GM12878 (cell line): ENCODE measurements at regions not wholly inside any gene's neighbourhood (a gene's known extent, or its start where the extent isn't known, plus 50 kb on each side); places are given as distances from the start of the nearest gene placed in this dataset.

ENCODE experiments used
- ATAC-seq: fragments of 200-7000 bp; cut with Tn5 transposase; 3 replicates; pipeline ENCODE4 v1.9.1; 2020; ENCODE audit warnings: mild to moderate bottlenecking, moderate library complexity
- BruUV-seq: library from RNA; stranded (reverse); fragments of 400-500 nt; replicated peaks from 2 replicates; lab custom pipeline; 2021; lab: Mats Ljungman, UMichigan
- CTCF ChIA-PET: fragments of 300-600 bp; sonication (Branson Sonifier 250); formaldehyde crosslinking; extraction: SDS; loops from one replicate; lab custom pipeline; 2021; ENCODE audit warnings: inconsistent platforms; lab: Yijun Ruan, JAX
- POLR2A ChIA-PET: fragments of 350-600 bp; formaldehyde crosslinking; extraction: SDS; loops from one replicate; lab custom pipeline; 2021; ENCODE audit warnings: inconsistent platforms; lab: Charles Lee
- RAD21 ChIA-PET: fragments of 300-600 bp; sonication (Branson Sonifier 250); formaldehyde crosslinking; loops from one replicate; lab custom pipeline; 2023; ENCODE audit warnings: antibody characterized with exemption; ENCODE audit not compliant: unreplicated experiment; lab: Charles Lee
- SMC1A ChIA-PET: fragments of 300-600 bp; sonication (Branson Sonifier 250); formaldehyde crosslinking; loops from one replicate; lab custom pipeline; 2023; ENCODE audit not compliant: unreplicated experiment, uncharacterized antibody; lab: Charles Lee
- DNase-seq: peaks from one replicate; pipeline ENCODE4 v3.0.0-alpha.2; 2011; ENCODE audit warnings: low read depth, low spot score
- FAIRE-seq: peaks from 3 replicates; lab custom pipeline; 2011; peaks lifted over from hg19 to GRCh38; lab: Jason Lieb, UNC
- H2AFZ ChIP-seq: 2 replicates; pipeline ENCODE4 v1.6.0; 2011; ENCODE audit warnings: low read depth, low read length, control low read depth; ENCODE audit not compliant: control insufficient read depth
- H3K27ac ChIP-seq: 2 replicates; pipeline ENCODE4 v1.5.1; 2011; ENCODE audit warnings: control low read depth; ENCODE audit not compliant: control insufficient read depth, insufficient read depth
- H3K27me3 ChIP-seq, 2 experiments: replicated peaks in 1 of 2; 2 replicates each; pipeline versions ENCODE4 v1.6.0 to v1.6.1; 2011; ENCODE audit warnings: low read length in 1 of 2; ENCODE audit not compliant: control insufficient read depth in 2 of 2, insufficient read depth in 2 of 2
- H3K36me3 ChIP-seq, 2 experiments: 2 replicates each; pipeline ENCODE4 v1.5.1; 2011; ENCODE audit warnings: low read length in 1 of 2; ENCODE audit not compliant: control insufficient read depth in 2 of 2, insufficient read depth in 2 of 2
- H3K4me1 ChIP-seq: 2 replicates; pipeline ENCODE4 v1.6.1; 2011; ENCODE audit warnings: mild to moderate bottlenecking, low read length, moderate library complexity, mixed read lengths; ENCODE audit not compliant: control insufficient read depth, insufficient read depth
- H3K4me2 ChIP-seq: 2 replicates; pipeline ENCODE4 v1.6.0; 2011; ENCODE audit warnings: control low read depth; ENCODE audit not compliant: control insufficient read depth, insufficient read depth
- H3K4me3 ChIP-seq: fragments of 200-600 bp; sonication (generic); 2 replicates; pipeline ENCODE4 v1.5.1; 2016
- H3K79me2 ChIP-seq: 2 replicates; pipeline ENCODE4 v1.6.0; 2011; ENCODE audit warnings: low read length; ENCODE audit not compliant: control insufficient read depth, insufficient read depth
- H3K9ac ChIP-seq: 2 replicates; pipeline ENCODE4 v1.8.0; 2011; ENCODE audit warnings: low read length, control low read depth, mixed read lengths; ENCODE audit not compliant: control insufficient read depth, insufficient read depth
- H3K9me3 ChIP-seq: replicated peaks from 3 replicates; pipeline ENCODE4 v1.5.1; 2011; ENCODE audit warnings: mild to moderate bottlenecking, low read length; ENCODE audit not compliant: control insufficient read depth, insufficient read depth
- H4K20me1 ChIP-seq: 2 replicates; pipeline ENCODE4 v1.6.0; 2011; ENCODE audit not compliant: control insufficient read depth, insufficient read depth
- BCL3 ChIP-seq: IDR thresholded peaks from 2 replicates; pipeline ENCODE4 v1.6.1; 2011; ENCODE audit warnings: borderline replicate concordance, low read depth, mild to moderate bottlenecking, moderate library complexity, low read length; ENCODE audit not compliant: insufficient read depth, poor library complexity, severe bottlenecking
- CHD1 ChIP-seq: IDR thresholded peaks from 2 replicates; pipeline ENCODE4 v1.6.1; 2012; ENCODE audit warnings: low read depth, low read length, improper control_type of control experiment
- GABPA ChIP-seq: IDR thresholded peaks from 2 replicates; pipeline ENCODE4 v1.6.1; 2014; ENCODE audit warnings: antibody characterized with exemption, low read depth, mild to moderate bottlenecking, inconsistent platforms
- IKZF2 ChIP-seq, 2 experiments: fragments of 450-650 bp; IDR thresholded peaks; 2 replicates each; pipeline ENCODE4 v1.6.1; 2017; ENCODE audit warnings: mild to moderate bottlenecking in 2 of 2, moderate library complexity in 2 of 2
- IRF3 ChIP-seq: fragments of 450-650 bp; IDR thresholded peaks from 2 replicates; pipeline ENCODE4 v1.6.1; 2014; ENCODE audit warnings: mild to moderate bottlenecking
- IRF5 ChIP-seq: fragments of 450-650 bp; IDR thresholded peaks from 2 replicates; pipeline ENCODE4 v1.6.1; 2017; ENCODE audit warnings: borderline replicate concordance
- KDM1A ChIP-seq: fragments of 200-600 bp; sonication (generic); IDR thresholded peaks from 2 replicates; pipeline ENCODE4 v1.6.1; 2016; ENCODE audit warnings: borderline replicate concordance
- NFIC ChIP-seq: IDR thresholded peaks from 2 replicates; pipeline ENCODE4 v1.6.1; 2012; ENCODE audit warnings: low read depth, mild to moderate bottlenecking, inconsistent platforms, low read length, moderate library complexity
- POLR2AphosphoS2 ChIP-seq: IDR thresholded peaks from 2 replicates; pipeline ENCODE4 v1.6.1; 2011; ENCODE audit warnings: low read depth, mild to moderate bottlenecking, low read length, improper control_type of control experiment, moderate library complexity
- POU2F2 ChIP-seq: IDR thresholded peaks from 3 replicates; pipeline ENCODE4 v1.6.1; 2011; ENCODE audit warnings: low read depth, mild to moderate bottlenecking, low read length, borderline replicate concordance
- SMAD1 ChIP-seq: fragments of 450-650 bp; IDR thresholded peaks from 2 replicates; pipeline ENCODE4 v1.6.1; 2018; ENCODE audit warnings: mild to moderate bottlenecking, low read depth; ENCODE audit not compliant: partially characterized antibody
- TARDBP ChIP-seq: IDR thresholded peaks from 2 replicates; pipeline ENCODE4 v1.6.1; 2016; ENCODE audit warnings: borderline replicate concordance
- ZBED1 ChIP-seq: IDR thresholded peaks from 2 replicates; pipeline ENCODE4 v1.6.1; 2016; ENCODE audit warnings: borderline replicate concordance
- ZBTB33 ChIP-seq: fragments of 450-650 bp; IDR thresholded peaks from 2 replicates; pipeline ENCODE4 v1.6.1; 2017; ENCODE audit warnings: mild to moderate bottlenecking
- ZBTB4 ChIP-seq: fragments of 450-650 bp; formaldehyde crosslinking; IDR thresholded peaks from 2 replicates; pipeline ENCODE4 v1.4.0; 2022; ENCODE audit warnings: mild to moderate bottlenecking, moderate library complexity
- ZNF622 ChIP-seq: fragments of 450-650 bp; IDR thresholded peaks from 2 replicates; pipeline ENCODE4 v1.6.1; 2017; ENCODE audit warnings: mild to moderate bottlenecking, inconsistent platforms
- ZSCAN29 ChIP-seq: fragments of 450-650 bp; IDR thresholded peaks from 2 replicates; pipeline ENCODE4 v1.6.1; 2017; ENCODE audit warnings: mild to moderate bottlenecking, moderate library complexity
- ZZZ3 ChIP-seq: IDR thresholded peaks from 2 replicates; pipeline ENCODE4 v1.6.1; 2011; ENCODE audit warnings: low read depth; ENCODE audit not compliant: control insufficient read depth, insufficient read length
- WGBS: methylation state at CpG from one replicate; pipeline ENCODE4 v1.1.6; 2016; ENCODE audit warnings: low lambda C conversion rate; ENCODE audit not compliant: insufficient replicate concordance, insufficient coverage; ENCODE audit errors: missing lambda C conversion rate; 5-methylcytosine and 5-hydroxymethylcytosine counted together
- in situ Hi-C: fragments of 300-500 bp; cut with MboI; formaldehyde crosslinking; loops from 9 replicates; pipeline ENCODE4 v1.14.3; 2018; ENCODE audit warnings: mixed read lengths
- intact Hi-C: fragments of 100-400 bp; cut with micrococcal nuclease; formaldehyde crosslinking; loops from one replicate; pipeline ENCODE4 v1.14.2; 2022; ENCODE audit not compliant: unreplicated experiment

GRCh38 chr4:34771632-34772031 is 1472.7 kb downstream of the ARAP2 start:
- no peaks in the 10 kb centered on the region for H3K36me3 ChIP-seq
- ATAC-seq = no peak
- no peaks in the 10 kb centered on the region for H3K79me2 ChIP-seq
- H2AFZ ChIP-seq = no peak overlapping the region
- no peak overlapping the region for H3K4me3 ChIP-seq
- no peaks in the 10 kb centered on the region for H3K27me3 ChIP-seq
- H4K20me1 ChIP-seq = no peaks in the 10 kb centered on the region
- ChIA-PET POLR2A (no interaction called here), CTCF (no interaction called here), RAD21 (no interaction called here), SMC1A (no interaction called here)
- 41% methylated on average over 8 of the region's 8 CpGs for WGBS
- FAIRE-seq = no peak
- no peak for DNase-seq
- in situ Hi-C loops (no loop called here), intact Hi-C loops (loop anchor here (10.0 kb wide), 2 partner anchors 143 to 383 kb away; no protein-coding TSS in a partner anchor)
- H3K4me1 ChIP-seq = no peaks in the 10 kb centered on the region
- H3K9me3 ChIP-seq = no peaks in the 10 kb centered on the region
- H3K9ac ChIP-seq = no peak overlapping the region
- H3K4me2 ChIP-seq = no peak overlapping the region
- no peak overlapping the region for H3K27ac ChIP-seq
- no TSS peak for BruUV-seq
- TF ChIP-seq POLR2AphosphoS2 = no peak
- TF ChIP-seq SMAD1 = no peak
- no peak for TF ChIP-seq ZBTB33
- TF ChIP-seq ZSCAN29 = no peak
- no peak for TF ChIP-seq NFIC
- no peak for TF ChIP-seq ZZZ3
- TF ChIP-seq ZNF622 = no peak
- TF ChIP-seq BCL3 = no peak
- TF ChIP-seq POU2F2 = no peak
- no peak for TF ChIP-seq ZBTB4 (CRISPR knock-in tag)
- no peak for TF ChIP-seq CHD1
- TF ChIP-seq TARDBP = no peak
- TF ChIP-seq IRF5 = no peak
- no peak for TF ChIP-seq KDM1A
- no peak for TF ChIP-seq IKZF2 (IDR thresholded peaks at IDR 0.05)
- no peak for TF ChIP-seq GABPA
- TF ChIP-seq ZBED1 = no peak
- no peak for TF ChIP-seq IRF3
